C4-2B (cell line): ENCODE measurements at regions not wholly inside any gene's neighbourhood (a gene's known extent, or its start where the extent isn't known, plus 50 kb on each side); places are given as distances from the start of the nearest gene placed in this dataset.

Experiments used
- H3K27ac ChIP-seq: fragments of 450-650 bp; 2 replicates; pipeline ENCODE4 v1.5.1; 2017
- ZFX ChIP-seq: fragments of 450-650 bp; IDR thresholded peaks from 2 replicates; pipeline ENCODE4 v1.6.1; 2017
- TF ChIP-seq, protein P1 (sequence below): fragments of 450-650 bp; conservative IDR thresholded peaks from 2 replicates; pipeline ENCODE4 v1.5.1; 2017; ENCODE audit warnings: mild to moderate bottlenecking

- H3K27ac ChIP-seq = no peak overlapping the region
- TF ChIP-seq ZFX = no peak
- TF ChIP-seq, protein P1, sequence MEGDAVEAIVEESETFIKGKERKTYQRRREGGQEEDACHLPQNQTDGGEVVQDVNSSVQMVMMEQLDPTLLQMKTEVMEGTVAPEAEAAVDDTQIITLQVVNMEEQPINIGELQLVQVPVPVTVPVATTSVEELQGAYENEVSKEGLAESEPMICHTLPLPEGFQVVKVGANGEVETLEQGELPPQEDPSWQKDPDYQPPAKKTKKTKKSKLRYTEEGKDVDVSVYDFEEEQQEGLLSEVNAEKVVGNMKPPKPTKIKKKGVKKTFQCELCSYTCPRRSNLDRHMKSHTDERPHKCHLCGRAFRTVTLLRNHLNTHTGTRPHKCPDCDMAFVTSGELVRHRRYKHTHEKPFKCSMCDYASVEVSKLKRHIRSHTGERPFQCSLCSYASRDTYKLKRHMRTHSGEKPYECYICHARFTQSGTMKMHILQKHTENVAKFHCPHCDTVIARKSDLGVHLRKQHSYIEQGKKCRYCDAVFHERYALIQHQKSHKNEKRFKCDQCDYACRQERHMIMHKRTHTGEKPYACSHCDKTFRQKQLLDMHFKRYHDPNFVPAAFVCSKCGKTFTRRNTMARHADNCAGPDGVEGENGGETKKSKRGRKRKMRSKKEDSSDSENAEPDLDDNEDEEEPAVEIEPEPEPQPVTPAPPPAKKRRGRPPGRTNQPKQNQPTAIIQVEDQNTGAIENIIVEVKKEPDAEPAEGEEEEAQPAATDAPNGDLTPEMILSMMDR = no peak
Measured at GRCh38 chr3:135458541-135459322, 506.8 kb upstream of the PPP2R3A start.

DNA sequence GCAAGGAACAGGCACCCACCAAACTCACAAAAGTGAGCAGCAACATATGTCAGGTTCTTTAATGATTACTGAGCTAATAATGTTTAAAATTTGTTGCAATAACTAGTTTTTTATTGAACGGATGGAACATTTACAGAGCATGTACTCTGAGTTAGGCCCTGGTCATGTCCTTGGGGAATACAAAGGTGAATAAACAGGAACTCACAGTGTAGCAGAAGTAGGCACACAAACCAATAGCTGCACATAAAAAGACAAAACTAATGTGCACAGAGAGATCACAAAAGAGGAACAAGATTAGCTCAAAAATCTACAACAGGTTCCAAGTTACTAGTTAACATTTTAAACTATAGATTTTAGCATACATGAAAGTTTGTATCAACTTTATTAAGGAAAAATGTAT, 505.3 kb upstream of the PPP2R3A start:
- no peak for TF ChIP-seq ZFX
- TF ChIP-seq, protein P1 = no peak
- H3K27ac ChIP-seq = no peak overlapping the region

DNA sequence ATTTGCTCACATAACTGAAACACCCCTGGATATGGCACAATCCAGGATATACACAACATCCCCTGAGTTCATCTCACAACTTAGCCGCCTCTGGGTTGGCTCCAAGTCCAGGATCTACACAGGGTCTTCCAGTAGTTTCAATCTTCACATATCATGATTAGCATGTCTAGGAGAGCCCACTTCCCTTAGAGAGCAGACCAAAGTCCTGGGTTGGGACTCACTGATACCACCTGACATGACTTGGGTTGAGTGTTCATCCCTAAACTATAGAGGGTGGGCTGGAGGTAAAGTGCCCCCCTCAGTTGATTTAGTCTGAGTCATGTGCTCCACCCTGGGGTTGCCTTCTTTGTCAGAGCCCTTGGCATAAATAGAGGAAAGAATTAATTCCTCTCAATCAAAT, 493.6 kb upstream of the PPP2R3A start:
- TF ChIP-seq ZFX = no peak
- TF ChIP-seq, protein P1 = no peak

GRCh38 chr3:135473449-135473848, 492.1 kb upstream of the PPP2R3A start:
- H3K27ac ChIP-seq = no peak overlapping the region
- no peak for TF ChIP-seq ZFX
- TF ChIP-seq, protein P1 = no peak

More for the DNA sequence above, 493.6 kb upstream of the PPP2R3A start:
- no peak overlapping the region for H3K27ac ChIP-seq

DNA sequence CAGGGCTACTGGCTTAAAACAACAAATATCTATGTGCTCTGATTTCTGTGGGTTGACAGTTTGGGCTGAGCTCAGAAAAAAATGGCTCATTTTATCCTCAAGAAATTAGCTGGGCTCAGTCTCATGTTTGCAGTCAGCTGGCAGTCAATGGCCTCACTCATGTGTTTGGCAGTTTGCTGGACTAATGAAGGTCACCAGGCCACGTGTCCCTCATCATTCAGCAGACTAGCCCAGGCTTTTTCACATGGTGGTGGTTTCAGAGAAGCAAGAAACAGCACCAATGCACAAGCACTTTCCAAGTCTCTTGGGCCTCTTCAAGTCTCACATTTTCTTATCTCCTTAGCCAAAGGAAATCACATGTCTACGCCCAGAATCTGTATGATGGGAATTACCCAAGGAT, 478.3 kb upstream of the PPP2R3A start:
- no peak overlapping the region for H3K27ac ChIP-seq
- TF ChIP-seq, protein P1 = no peak
- TF ChIP-seq ZFX = no peak

DNA sequence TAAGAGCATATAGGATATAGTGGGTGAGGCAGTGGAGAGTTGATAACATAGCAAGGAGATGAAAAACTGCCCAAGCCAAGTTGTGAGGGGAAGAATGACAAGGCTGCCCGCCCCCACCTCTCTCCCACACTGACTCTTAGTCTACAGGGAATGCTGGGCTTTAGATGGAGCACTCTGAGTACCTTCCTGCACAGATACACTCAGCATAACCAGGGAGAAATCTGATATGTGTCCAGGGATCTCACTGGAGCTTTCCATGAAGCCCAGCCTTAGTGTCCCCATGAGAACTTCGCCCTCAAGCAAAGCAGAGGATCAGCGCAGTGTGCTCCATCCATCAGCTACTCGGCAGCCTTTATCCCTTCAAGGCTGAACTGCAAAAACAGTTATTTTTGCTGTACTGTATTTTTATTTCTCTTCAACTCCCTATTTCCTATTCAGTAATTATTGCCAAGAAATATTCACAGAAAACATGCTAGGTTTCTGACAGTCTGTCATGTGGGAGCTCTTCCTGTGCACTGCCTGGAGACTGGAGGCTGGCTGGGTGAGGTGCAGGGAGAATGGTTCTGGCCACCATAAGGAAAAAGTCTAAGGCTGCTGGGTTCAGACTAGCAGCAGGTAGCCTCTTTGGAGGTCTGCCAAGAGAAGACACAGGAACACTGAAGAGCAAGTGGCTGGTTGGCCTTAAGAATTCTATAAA, 475.2 kb upstream of the PPP2R3A start:
- TF ChIP-seq, protein P1 = no peak
- TF ChIP-seq ZFX = no peak

DNA sequence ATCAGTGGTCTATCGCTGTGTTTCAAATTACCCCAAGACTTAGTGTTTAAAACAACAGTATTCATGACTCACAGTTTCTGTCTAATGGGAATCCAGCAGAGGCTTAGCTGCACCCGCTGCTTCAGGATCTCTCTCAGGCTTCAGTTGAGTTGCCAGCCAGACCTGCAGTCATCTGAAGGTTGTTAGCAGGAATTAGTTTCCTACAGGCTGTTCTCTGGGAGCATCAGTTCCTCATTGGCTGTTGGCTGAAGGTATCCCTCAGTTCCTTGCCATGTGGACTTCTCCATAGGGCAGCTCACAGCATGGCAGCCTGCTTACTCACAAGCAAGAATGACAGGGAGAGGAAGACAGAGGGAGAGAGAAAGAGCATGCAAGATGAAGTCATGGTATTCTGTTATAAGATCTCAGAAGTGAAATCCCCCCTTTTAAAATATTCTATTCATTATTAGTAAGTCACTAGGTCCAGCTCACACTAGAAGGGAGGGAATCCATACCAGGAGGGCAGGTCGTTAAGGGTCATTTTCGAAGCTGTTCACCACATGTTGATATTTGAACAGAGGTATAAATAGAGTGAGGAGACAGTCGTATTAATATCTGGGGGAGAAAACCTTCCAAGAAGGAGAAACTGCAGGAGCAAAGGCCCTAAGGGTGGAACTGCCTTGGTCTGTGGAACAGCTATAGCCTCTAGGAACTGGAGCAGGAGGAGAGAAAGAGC, 473.9 kb upstream of the PPP2R3A start:
- TF ChIP-seq, protein P1 = no peak
- no peak; the same call in 1 of the 2 replicates for TF ChIP-seq ZFX
- no peak overlapping the region for H3K27ac ChIP-seq

More for the DNA sequence above, 475.2 kb upstream of the PPP2R3A start:
- no peak overlapping the region for H3K27ac ChIP-seq
